ENCODE measurements at regions not wholly inside any gene's neighbourhood (a gene's known extent, or its start where the extent isn't known, plus 50 kb on each side); places are given as distances from the start of the nearest gene placed in this dataset.

DNA sequence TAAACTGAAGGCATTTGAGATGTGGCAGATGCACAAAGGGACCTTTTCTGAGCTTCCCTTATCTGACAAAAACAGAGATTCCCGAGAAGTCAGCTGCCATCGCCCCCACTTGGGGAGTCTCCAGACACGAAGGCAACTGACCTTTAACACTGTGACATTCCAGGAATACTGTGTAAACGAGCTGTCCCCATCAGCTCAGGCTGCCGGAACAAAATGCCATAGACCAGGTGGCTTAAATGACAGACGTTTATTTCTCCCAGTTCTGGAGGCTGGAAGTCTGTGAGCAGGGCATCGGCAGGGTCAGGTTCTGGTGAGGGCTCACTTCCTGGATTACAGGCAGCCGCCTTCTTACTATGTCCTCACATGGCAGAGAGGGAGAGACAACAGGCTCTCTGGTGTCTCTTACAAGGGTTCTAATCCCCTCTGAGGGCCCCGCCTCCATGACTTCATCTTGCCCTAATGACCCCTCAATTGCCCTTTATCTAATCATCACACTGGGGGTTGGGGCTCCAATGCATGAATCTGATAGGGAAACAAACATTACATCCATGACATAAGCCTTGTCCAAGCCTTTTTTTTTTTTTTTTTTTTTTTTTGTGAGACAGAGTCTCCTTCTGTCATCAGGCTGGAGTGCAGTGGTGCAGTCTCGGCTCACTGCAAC, 178.5 kb upstream of the RPL38 start:
- intact Hi-C loops (cut with micrococcal nuclease; ENCODE audit: unreplicated experiment), result no loop called here
- H3K4me1 ChIP-seq (ENCODE audit: control insufficient read depth, insufficient read depth, low read length), result no peaks in the 10 kb centered on the region
- TF ChIP-seq POLR2AphosphoS5 (IDR thresholded peaks at IDR 0.05; ENCODE audit: low read depth, low read length) (no peak), TCF7L2 (IDR thresholded peaks at IDR 0.05; ENCODE audit: low read depth, low read length) (no peak), CTCF (IDR thresholded peaks at IDR 0.05) (no peak), SIN3A (IDR thresholded peaks at IDR 0.05; ENCODE audit: borderline replicate concordance, insufficient read depth, low read depth, low read length) (no peak)
- TF ChIP-seq, protein P1, sequence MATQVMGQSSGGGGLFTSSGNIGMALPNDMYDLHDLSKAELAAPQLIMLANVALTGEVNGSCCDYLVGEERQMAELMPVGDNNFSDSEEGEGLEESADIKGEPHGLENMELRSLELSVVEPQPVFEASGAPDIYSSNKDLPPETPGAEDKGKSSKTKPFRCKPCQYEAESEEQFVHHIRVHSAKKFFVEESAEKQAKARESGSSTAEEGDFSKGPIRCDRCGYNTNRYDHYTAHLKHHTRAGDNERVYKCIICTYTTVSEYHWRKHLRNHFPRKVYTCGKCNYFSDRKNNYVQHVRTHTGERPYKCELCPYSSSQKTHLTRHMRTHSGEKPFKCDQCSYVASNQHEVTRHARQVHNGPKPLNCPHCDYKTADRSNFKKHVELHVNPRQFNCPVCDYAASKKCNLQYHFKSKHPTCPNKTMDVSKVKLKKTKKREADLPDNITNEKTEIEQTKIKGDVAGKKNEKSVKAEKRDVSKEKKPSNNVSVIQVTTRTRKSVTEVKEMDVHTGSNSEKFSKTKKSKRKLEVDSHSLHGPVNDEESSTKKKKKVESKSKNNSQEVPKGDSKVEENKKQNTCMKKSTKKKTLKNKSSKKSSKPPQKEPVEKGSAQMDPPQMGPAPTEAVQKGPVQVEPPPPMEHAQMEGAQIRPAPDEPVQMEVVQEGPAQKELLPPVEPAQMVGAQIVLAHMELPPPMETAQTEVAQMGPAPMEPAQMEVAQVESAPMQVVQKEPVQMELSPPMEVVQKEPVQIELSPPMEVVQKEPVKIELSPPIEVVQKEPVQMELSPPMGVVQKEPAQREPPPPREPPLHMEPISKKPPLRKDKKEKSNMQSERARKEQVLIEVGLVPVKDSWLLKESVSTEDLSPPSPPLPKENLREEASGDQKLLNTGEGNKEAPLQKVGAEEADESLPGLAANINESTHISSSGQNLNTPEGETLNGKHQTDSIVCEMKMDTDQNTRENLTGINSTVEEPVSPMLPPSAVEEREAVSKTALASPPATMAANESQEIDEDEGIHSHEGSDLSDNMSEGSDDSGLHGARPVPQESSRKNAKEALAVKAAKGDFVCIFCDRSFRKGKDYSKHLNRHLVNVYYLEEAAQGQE (IDR thresholded peaks at IDR 0.05; ENCODE audit: insufficient read depth in 1 of 2, low read depth in 2 of 2, low read length in 1 of 2), result no peak
- in situ Hi-C loops (cut with HindIII; ENCODE audit: low pct_unique_long_range_greater_than_20kb, low sequenced_read_pairs), result no loop called here
- H3K27ac ChIP-seq (ENCODE audit: low read length), result no peak overlapping the region
- DNase-seq (ENCODE audit: low read depth, low spot score) (no peak), ATAC-seq (no peak)
- BruUV-seq (replicated peaks), result no TSS peak
- peaks cover 17% of the 10 kb centered on the region for H3K27me3 ChIP-seq (ENCODE audit: control insufficient read depth, insufficient read depth, low read length)
- no peaks in the 10 kb centered on the region for H3K36me3 ChIP-seq (ENCODE audit: control insufficient read depth, insufficient read depth, low read length)
- no peak overlapping the region for H3K4me3 ChIP-seq (ENCODE audit: low read depth in 2 of 2, low read length in 2 of 2)
- POLR2A ChIA-PET, result no interaction called here
- no peaks in the 10 kb centered on the region for H3K9me3 ChIP-seq (ENCODE audit: control insufficient read depth, insufficient read depth, low read depth, low read length)
- CTCF ChIA-PET, result no interaction called here

- Histone ChIP-seq H3K4me1 (ENCODE audit: control insufficient read depth, insufficient read depth, low read length) (no peaks in the 10 kb centered on the region), H3K27ac (ENCODE audit: low read length) (no peak overlapping the region), H3K9me3 (ENCODE audit: control insufficient read depth, insufficient read depth, low read depth, low read length) (no peaks in the 10 kb centered on the region), H3K4me3 (ENCODE audit: low read depth in 2 of 2, low read length in 2 of 2) (no peak overlapping the region), H3K36me3 (ENCODE audit: control insufficient read depth, insufficient read depth, low read length) (no peaks in the 10 kb centered on the region), H3K27me3 (ENCODE audit: control insufficient read depth, insufficient read depth, low read length) (peaks cover 20% of the 10 kb centered on the region)
- intact Hi-C loops (cut with micrococcal nuclease; ENCODE audit: unreplicated experiment) (no loop called here), in situ Hi-C loops (cut with HindIII; ENCODE audit: low pct_unique_long_range_greater_than_20kb, low sequenced_read_pairs) (no loop called here)
- DNase-seq (ENCODE audit: low read depth, low spot score) (no peak), ATAC-seq (no peak)
- ChIA-PET POLR2A (no interaction called here), CTCF (no interaction called here)
- no peak for TF ChIP-seq SIN3A (IDR thresholded peaks at IDR 0.05; ENCODE audit: borderline replicate concordance, insufficient read depth, low read depth, low read length)
- TF ChIP-seq, protein P1 (IDR thresholded peaks at IDR 0.05; ENCODE audit: insufficient read depth in 1 of 2, low read depth in 2 of 2, low read length in 1 of 2), result no peak
- TF ChIP-seq TCF7L2 (IDR thresholded peaks at IDR 0.05; ENCODE audit: low read depth, low read length), result no peak
- TF ChIP-seq POLR2AphosphoS5 (IDR thresholded peaks at IDR 0.05; ENCODE audit: low read depth, low read length), result no peak
- no peak for TF ChIP-seq CTCF (IDR thresholded peaks at IDR 0.05)
- BruUV-seq (replicated peaks), result no TSS peak
Measured at GRCh38 chr17:74027444-74027843, 176.0 kb upstream of the RPL38 start.

Measured in Panc1 (cell line).